HT-29 (cell line): ENCODE measurements at regions not wholly inside any gene's neighbourhood (a gene's known extent, or its start where the extent isn't known, plus 50 kb on each side); places are given as distances from the start of the nearest gene placed in this dataset.
"Not testable (repeated sequence)": the region's sequence is repeated elsewhere in the genome, so short reads cannot be mapped to it uniquely, and the experiment has no call there.

Experiments
- DNase-seq: peaks from one replicate; pipeline ENCODE4 v3.0.0-alpha.2; 2015; ENCODE audit warnings: low spot score

DNA sequence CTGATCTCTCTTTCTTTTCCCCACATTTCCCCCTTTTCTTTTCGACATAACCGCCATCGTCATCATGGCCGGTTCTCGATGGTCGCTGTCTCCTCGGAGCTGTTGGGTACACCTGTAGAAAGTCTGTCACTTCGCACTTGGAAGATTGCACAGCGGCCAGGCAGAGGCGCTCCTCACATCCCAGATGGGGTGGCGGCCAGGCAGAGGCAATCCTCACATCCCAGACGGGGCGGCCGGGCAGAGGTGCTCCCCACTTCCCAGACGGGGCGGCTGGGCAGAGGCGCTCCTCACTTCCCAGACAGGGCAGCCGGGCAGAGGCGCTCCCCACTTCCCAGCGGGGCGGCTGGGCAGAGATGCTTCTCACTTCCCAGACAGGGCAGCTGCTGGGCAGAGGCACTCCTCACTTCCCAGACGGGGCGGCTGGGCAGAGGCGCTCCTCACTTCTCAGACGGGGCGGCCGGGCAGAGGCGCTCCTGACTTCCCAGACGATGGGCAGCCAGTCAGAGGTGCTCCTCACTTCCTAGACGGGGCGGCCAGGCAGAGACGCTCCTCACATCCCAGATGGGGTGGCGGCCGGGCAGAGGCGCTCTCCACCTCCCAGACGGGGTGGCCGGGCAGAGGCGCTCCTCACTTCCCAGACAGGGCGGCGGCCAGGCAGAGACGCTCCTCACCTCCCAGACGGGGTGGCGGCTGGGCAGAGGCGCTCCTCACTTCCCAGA lies 110.7 kb downstream of the C5orf15 start:
- DNase-seq, result not testable (repeated sequence)

DNA sequence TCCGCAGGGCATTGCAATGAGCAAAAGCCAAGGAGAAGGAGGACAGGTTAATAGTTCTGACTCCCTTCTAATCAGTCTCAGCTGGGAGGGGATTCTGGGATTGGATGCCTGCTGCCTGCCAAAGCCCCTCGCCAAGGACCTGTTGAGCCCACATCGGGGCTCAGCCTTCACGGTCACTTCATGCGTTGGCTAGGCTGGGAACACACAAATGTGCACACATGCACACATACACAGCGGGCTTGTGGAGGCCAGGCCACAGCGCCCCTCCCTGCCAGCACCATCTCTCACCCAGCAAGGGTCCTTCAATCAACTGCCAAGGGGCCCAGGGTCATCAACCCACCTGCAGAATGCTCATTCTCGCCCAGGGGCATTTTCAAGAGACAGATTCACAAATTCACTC lies 113.9 kb downstream of the C5orf15 start:
- DNase-seq, result no peak

DNA sequence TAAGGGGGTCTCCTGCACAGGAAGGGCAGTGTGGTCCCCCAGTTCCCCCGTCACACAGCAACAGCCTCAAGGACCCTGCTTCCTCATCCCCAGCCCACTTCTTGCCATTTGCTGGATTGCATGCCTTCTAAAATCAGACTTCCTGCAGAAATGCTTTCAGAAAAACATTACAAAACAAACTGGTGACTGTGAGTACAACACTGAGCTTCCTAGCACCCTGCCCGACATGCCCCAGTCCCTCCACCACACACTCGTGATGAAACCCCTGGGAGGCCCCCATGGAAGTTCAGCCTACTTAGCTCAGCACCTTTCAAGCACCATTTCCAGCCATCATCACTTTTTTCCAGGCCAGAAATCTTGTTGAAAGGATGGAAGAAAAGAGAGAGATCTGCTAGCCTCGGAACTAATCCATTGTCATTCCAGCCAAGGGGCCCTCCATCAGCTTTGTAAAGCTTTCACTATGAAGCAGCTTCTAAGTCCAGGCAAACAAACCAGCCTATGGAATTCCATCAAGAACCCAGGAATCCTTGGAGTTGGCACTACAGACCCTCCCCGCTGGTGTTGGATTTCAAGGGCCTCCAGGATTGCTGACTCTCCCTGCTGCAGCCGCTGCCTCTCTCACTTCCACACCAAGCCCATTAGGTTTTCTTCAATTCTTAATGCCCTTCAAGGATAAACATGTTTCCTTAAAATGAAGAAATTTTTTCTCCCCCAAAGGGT lies 114.6 kb downstream of the C5orf15 start:
- no peak for DNase-seq

DNA sequence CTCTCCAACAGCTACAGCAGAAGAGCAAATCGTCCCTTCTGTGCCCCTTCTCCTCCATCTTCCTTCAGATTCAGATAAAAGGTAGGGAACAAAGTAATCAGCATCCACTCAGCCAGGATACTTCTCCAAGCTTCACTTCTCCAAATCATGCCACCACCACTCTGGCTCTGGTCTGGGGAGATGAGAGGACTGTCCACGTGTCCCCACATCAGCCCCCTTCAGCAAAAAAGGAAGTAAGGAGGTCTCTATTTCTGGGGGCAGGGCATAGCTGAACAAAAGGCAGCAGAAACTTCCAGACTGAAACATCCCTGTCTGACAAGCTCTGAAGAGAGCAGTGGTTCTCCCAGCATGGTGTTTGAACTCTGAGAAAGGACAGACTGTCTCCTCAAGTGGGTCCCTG lies 116.9 kb downstream of the C5orf15 start:
- DNase-seq, result no peak

DNA sequence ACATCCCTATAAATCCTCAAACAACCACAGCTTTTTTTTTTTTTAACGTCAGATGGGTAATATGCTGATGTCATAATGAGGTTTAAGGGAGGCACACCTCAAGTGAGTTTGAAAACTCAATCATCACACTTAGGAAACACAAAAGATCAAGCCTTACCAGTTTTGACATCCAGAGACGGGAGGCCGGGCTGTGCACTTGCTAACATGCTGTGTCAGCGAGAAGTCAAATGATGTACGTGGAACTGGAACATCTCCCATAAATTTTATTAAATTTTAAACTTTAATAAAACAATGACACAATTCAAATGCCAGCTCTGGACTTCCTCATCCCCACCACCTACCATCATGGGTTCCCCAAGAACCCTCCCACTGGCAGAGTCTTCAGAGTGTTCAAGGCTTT lies 117.6 kb downstream of the C5orf15 start:
- DNase-seq, result no peak

DNA sequence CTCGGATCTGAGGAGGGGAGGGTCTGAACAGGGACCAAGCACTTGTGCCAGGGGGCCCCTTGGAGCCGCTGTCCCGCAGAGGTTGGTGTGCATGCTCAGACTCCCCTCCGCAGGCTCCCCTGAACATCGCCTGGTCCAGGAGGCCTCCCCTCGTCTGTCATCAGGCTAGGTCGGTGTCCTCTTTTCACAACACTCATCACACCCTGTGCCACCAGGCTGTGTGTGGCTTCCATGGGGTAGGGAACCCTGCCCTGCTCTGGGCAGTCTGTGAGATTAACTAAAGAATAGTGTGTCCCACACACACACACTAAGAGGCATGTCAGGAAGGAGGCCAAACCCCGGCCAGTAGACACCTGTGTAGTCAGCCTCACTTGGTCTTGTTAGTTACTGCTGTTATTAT lies 119.3 kb downstream of the C5orf15 start:
- no peak for DNase-seq

DNA sequence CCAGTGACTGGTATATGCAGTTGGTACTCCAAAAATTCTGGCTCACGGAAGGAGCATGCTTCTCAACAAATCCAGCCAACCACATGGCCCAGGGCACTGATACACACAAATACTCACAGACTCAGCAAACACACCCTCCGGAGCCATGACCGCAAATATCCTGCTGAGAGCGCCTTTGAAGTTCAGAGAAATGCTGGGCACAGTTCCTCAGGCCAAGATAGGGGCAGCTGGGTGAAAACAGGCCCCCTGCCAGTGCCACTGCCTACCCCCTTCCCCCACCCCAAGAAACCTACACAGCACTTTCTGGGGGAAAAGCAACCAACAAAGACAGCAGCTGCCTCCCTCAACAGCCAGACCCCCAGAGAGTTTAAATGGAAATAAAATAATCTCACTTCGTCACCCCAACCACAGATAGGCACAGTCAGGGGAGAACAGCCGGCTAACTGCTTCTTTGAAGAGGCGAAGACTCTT lies 120.0 kb downstream of the C5orf15 start:
- no peak for DNase-seq

DNA sequence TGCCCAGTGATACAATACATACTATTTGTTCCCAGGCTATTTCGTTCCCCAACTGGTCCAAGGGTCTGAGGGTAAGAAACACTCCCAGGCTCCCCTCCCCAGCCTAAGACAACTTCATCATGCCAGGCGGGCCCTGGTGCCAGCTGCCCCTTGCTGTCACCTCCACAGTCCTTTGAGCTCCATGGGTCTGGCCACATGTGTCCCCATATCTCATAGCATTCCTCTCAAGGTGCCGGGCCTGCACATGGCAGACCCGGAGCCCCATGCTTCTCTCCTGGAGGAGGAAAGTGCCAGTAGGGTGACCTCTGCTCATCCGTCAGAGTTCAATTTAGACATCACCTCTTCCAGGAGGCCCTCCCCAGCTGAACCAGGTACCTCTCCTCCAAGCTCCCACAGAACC lies 120.5 kb downstream of the C5orf15 start:
- DNase-seq, result no peak

DNA sequence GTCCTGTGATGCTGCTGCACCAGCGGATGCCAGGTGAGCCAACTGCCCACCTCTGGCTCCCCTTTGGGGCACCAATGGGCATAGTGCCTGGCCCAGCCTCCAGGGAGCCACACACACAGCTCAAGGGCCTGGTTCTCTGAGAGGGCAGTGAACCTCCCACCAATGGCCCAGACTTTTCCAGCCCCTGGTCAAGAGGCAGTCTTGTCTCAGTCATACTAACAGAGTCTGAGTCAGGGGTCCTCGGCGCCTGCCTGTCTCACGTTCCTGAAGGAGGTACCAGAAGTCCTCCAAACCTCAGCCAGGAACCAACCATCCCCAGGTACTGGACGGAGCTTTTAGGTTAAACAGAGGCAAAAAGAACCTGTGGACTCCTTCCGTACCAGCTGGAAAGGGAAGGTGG lies 121.1 kb downstream of the C5orf15 start:
- DNase-seq, result no peak

DNA sequence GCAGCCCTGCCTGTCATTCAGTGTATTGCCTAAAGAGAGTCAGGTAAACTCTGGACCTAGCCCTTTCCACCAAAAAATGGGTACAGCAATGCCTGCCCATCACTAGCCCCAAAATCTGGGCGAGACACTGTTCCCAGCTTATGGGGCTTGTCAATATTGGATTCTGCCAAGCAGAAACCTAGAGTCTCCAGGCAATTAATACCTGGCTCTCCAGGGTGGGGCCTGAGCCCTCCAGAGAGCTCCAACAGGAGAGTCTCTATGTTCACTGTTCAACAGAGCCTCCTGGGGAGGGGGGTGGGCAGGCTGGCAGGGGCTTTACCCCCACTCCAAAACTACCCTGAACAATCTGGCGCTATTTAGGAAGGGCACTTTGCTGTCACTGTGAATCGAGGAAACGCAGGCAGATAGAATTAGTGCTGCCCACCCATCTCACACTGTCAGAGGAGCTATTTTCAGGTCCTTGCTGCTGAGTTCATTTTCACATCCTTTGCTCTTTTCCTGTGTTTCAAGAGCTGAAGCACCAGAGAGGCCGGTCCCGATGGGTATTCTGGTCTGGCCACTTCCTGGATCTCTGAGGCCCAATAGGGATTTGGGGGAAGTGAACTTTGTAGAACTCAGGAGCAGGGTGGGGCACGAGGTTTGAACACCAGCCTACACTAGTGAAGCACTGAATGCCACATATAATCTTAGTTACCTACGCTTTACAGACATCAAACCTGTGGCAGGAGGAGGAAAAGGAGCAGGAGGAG lies 121.8 kb downstream of the C5orf15 start:
- no peak for DNase-seq

DNA sequence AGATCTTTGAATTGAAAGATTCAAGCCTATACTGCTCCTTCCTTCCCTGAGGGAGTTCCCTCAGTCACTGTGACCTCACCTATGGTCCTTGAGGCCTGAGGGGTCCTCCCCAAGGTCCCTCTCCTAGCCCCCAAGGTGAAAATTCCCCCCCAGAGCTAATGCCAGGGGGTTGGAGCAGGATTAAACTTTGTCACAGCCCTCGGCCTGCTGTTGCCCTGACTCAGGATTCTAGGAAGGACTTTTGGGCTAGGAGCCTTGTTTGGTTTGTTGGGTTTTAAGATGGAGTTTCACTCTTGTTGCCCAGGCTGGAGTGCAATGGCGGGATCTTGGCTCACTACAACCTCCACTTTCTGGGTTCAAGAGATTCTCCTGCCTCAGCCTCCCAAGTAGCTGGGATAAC lies 123.2 kb downstream of the C5orf15 start:
- no peak for DNase-seq

DNA sequence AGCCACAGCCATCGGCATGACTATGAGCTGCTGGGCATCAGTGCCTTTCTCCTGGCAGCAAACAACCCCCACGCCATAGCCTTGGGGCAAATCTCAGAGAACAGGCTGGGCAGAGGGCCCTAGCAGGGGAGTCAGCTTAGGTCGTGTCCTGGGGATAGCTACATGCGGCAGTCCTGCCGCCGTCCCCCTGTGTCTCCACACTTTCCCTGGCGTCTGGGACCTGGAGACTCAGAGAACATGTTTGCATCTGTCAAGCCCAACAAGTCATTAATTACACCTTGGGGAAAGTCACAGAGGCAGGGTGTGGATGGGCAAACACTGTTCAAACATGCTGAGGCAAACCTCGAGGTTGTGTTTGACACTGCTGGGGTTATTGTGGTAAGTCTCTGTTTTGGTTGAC lies 123.6 kb downstream of the C5orf15 start:
- no peak for DNase-seq

DNA sequence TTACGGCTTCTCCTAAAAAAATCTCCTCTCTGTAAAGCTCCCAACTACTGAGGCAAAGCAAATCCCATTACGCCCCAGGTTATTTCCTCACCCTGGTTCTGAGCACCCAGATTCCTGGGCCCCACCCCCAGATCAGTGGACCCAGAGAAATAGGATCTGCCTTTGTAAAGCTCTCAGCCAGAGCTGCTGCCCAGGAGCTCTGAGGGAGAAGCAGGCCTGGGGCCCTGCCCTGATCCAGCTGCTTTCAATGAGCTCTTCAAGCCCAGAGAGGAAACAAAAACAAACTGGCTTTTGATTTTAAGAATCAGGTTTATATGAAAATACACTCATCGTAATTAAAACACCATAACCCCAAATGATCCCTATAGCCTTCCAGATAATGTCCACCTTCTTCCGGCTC lies 124.5 kb downstream of the C5orf15 start:
- no peak for DNase-seq

DNA sequence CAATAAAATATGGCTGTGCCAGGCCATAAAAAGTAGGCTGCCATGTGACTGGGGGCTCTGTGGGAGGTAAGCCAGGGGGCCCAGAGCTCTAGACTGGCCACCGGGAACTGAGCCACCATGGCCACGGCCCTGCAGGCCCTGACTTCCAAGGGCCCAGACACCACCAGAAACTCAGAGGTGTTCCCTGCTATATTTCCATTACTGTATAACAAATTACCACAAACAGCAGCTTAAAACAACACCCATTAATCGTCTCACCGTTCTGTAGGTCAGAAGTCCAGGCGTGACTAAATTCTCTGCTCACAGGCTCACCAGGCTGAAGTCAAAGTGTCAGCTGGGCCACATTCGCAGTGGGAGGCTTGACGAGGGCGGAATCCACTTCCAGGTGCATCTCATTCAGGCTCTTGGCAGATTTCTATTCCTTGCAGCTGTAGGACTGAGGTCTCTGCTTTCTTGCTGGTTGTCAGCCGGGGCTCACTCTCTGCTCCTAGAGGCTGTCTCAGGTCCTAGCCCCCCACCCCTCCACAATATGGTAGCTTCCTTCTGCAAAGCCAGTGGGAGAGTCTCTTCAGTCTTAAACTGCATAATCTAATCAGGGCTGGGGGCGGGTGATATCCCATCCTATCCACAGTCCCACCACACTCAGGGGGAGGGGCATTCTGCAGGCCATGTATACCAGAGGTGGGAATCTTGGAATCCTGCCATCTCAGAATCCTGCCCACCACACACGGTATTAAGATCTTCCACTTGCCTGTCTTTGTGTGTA lies 125.4 kb downstream of the C5orf15 start:
- no peak for DNase-seq

DNA sequence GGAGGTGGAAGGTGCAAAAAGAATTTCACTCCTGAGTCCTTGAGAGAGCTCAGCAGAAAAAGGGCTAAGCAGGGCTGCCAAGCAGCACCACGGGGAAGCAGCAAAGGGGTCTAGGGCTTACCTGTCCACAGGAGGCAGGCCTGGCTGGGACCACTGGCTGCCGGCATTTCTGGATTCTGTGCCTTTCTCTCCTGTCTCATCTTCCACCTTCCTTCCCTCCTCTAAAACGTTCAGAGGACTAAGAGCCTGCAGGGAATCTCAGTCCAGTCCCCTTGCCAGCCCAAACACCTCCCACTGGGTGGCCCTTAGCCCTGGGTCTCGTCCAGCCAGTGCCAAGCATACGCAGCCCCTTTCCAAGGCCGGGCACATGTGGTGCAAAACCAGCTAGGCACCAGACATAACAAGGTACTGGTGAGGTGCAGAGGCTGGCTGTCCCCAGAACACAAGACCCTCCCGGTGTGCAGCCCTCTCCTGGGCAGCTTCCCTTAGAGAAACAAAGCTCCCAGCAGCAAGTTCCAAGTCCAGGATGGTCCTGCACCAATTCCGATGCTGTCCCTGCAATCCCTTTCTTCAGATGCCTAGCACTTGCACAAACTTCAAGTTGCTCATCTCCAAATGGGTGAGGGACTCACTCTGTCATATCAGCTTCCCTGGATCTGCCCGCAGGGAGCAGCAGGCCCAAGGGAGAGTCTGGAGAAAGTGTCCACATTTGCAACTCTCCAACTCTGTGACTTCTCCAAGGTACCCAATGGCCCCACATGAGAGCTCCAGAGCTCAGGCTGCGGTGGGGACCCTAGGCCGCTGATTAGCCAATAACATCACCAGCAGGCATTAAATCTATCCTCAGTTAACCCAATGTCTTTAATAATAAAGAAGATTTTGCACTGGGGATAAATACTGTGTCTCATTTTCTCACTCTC lies 126.3 kb downstream of the C5orf15 start:
- DNase-seq, result no peak

DNA sequence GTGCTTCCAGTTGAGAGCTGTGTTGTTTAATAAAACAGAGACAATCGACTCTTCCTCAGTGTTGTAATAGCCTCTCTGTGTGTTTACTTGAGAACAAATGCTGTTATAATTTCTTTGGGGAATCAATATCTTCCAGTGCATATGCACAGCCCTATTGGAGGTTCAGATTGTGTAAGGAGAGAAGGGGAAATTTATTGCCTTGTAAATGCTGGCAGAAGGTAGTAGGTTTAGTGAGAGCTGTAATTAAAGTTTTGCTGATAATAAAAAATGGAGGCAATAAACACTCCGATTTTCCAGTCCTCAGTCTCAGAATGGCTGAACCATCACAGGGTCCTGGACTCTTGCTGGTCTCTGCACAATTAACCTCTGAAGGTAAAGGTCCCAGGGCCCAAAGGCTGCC lies 128.3 kb downstream of the C5orf15 start:
- DNase-seq, result no peak

DNA sequence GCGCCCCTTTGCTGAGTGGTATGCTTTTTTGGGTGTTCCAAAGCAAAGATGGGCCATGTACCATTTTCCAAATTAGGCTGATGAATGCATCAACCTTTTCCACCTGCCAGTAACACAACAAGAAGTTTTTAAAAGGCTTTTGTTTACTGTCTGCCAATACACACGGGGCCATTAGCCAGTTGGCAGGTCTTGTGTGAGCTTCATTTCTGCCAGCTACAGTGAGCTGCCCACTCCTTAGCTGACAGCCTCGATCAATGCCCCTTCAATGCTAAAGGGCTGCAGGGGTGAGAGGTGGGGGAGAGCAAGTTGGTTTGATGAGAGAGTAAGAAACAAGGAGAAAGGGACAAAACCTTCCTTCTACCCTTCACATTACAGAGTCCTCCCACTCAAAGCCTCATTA lies 128.7 kb downstream of the C5orf15 start:
- DNase-seq, result no peak

DNA sequence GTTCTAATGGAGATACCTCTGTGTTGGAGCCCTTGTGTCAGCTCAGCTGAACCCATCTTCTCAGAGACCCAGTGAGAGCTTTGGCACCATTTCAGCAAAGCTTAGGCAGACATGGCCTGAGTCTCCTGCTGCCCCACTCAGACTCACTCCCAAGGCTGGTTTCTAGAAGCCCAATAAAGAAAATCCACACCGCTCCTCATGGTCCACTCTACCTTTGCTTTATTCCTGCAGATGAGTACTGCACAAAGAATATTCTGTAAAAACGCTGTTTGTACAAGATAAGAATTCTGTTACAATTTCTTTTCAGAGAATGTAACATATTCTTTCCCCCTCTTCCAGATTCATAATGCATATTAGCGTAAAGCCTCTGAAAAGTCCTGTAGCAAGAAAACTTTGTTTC lies 129.3 kb downstream of the C5orf15 start:
- DNase-seq, result no peak

DNA sequence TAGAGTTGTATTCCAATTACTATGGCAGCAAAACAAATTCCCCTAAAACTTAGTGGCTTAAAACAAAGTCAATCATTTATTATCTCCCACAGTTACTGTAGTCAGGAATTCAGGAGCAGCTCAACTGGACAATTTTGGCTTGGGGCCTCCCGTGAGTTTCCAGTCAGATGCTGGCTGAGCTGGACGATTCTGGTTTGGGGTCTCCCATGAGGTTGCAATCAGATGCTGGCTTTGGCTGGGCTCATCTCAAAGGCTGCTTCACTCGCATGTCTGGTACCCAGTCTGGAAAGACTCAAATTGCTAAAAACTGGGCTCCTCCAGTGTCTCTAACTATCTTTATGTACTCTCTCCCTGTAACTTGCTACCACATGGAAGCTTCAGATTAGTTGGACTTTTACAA lies 130.1 kb downstream of the C5orf15 start:
- no peak for DNase-seq

DNA sequence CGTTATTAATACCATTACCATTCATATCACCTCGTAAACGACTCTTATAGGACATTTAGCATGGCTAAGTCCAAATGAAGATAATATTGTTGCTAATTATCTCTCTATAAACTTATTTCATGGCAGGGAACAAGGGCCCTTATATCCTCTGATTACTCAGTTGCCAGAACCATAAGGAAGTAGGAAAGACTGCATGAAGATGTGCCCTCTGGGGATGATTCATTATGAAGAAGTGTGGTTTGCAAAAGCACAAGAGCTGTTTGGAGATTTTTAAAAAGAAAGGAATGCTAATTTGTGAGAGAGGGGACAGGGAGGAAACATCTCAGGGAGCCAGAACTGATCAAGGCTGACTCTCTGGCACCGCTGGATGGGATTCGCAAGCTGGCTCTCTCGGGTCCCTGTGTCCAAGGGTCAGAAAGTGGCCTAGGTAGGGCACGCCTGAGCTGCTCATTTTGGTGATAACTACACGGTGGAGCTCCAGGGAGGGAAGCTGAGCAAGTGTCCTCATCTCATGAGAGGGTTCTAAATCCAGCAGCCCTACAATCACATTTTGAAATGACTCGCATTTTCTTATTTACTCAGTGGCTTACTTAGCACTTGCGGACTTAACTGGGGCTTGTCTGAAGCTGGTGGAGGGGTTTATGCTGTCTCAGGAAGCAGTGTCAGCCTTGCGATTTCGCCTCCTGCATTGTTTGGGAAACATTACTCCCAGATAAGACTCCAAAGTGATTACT lies 136.8 kb downstream of the C5orf15 start:
- no peak for DNase-seq
